K562 (cell line): ENCODE measurements at regions not wholly inside any gene's neighbourhood (a gene's known extent, or its start where the extent isn't known, plus 50 kb on each side); places are given as distances from the start of the nearest gene placed in this dataset.

Experiments used
- ATAC-seq: fragments of 200-7000 bp; cut with Tn5 transposase; 3 replicates; pipeline ENCODE4 v1.9.1; 2020; ENCODE audit warnings: moderate library complexity
- BruUV-seq: library from RNA; stranded (reverse); fragments of 400-500 nt; replicated peaks from 2 replicates; lab custom pipeline; 2021; lab: Mats Ljungman, UMichigan
- CTCF ChIA-PET: fragments of 300-600 bp; formaldehyde crosslinking; extraction: SDS; loops from one replicate; lab custom pipeline; 2021; ENCODE audit warnings: low intra/inter-chr PET ratio; lab: Yijun Ruan, JAX
- POLR2A ChIA-PET: fragments of 300-600, 350-650 bp; sonication (Branson Sonifier 250); formaldehyde crosslinking; extraction: SDS; loops from one replicate; lab custom pipeline; 2021; ENCODE audit warnings: antibody characterized with exemption, inconsistent platforms; lab: Yijun Ruan, JAX
- DNase-seq, 4 experiments: peaks; one replicate each; pipeline versions ENCODE4 v3.0.0 to v3.0.0-alpha.2; 2011 to 2018; ENCODE audit warnings: low spot score in 3 of 4, mixed read lengths in 3 of 4; ENCODE audit errors: extremely low read depth in 1 of 4
- FAIRE-seq: peaks from 2 replicates; lab custom pipeline; 2011; peaks lifted over from hg19 to GRCh38; lab: Jason Lieb, UNC
- H2AFZ ChIP-seq: 2 replicates; pipeline ENCODE4 v1.6.0; 2011; ENCODE audit warnings: low read depth, low read length, control low read depth, inconsistent platforms
- H3K27ac ChIP-seq: fragments of 200-600 bp; 3 replicates; pipeline ENCODE4 v1.8.0; 2011; ENCODE audit warnings: low read depth, mild to moderate bottlenecking, control low read depth, inconsistent platforms, low read length, moderate library complexity, mixed read lengths; ENCODE audit errors: extremely low read depth
- H3K27me3 ChIP-seq, 2 experiments: fragments of 300-600 bp in 1 of 2; 2 replicates in 1 of 2; 3 replicates in 1 of 2; pipeline versions ENCODE4 v1.6.0 to v1.8.0; 2011; ENCODE audit warnings: inconsistent platforms in 2 of 2, low read length in 2 of 2, mild to moderate bottlenecking in 1 of 2, mixed read lengths in 1 of 2, moderate library complexity in 1 of 2; ENCODE audit not compliant: control insufficient read depth in 2 of 2, insufficient read depth in 2 of 2
- H3K36me3 ChIP-seq: fragments of 300-600 bp; 3 replicates; pipeline ENCODE4 v1.8.0; 2011; ENCODE audit warnings: mild to moderate bottlenecking, low read length, inconsistent platforms; ENCODE audit not compliant: control insufficient read depth, insufficient read depth
- H3K4me1 ChIP-seq, 2 experiments: fragments of 200-600 bp in 1 of 2; replicated peaks in 1 of 2; 2 replicates in 1 of 2; 3 replicates in 1 of 2; pipeline versions ENCODE4 v1.5.1 to v1.8.0; 2011; ENCODE audit warnings: inconsistent platforms in 2 of 2, low read length in 2 of 2, mild to moderate bottlenecking in 1 of 2, mixed read lengths in 1 of 2, moderate library complexity in 1 of 2; ENCODE audit not compliant: control insufficient read depth in 2 of 2, insufficient read depth in 2 of 2
- H3K4me2 ChIP-seq: 2 replicates; pipeline ENCODE4 v1.6.1; 2011; ENCODE audit warnings: low read length, control low read depth, inconsistent platforms, mixed read lengths; ENCODE audit not compliant: insufficient read depth
- H3K4me3 ChIP-seq: fragments of 200-600 bp; sonication (generic), shearing (Covaris generic); 2 replicates; pipeline ENCODE4 v1.5.1; 2016; ENCODE audit warnings: control low read depth, inconsistent platforms
- H3K79me2 ChIP-seq: fragments of 200-600 bp; 3 replicates; pipeline ENCODE4 v1.8.0; 2011; ENCODE audit warnings: low read length, inconsistent platforms; ENCODE audit not compliant: control insufficient read depth, insufficient read depth
- H3K9ac ChIP-seq, 2 experiments: 2 replicates each; pipeline versions ENCODE4 v1.6.0 to v1.6.1; 2011; ENCODE audit warnings: low read depth in 2 of 2, low read length in 2 of 2, control low read depth in 1 of 2, inconsistent platforms in 1 of 2, mild to moderate bottlenecking in 1 of 2, mixed read lengths in 1 of 2; ENCODE audit not compliant: insufficient read depth in 1 of 2
- H3K9me1 ChIP-seq: one replicate; pipeline ENCODE4 v1.6.0; 2011; ENCODE audit warnings: inconsistent platforms, mild to moderate bottlenecking, low read length, moderate library complexity; ENCODE audit not compliant: control insufficient read depth, insufficient read depth
- H3K9me3 ChIP-seq: replicated peaks from 2 replicates; pipeline ENCODE4 v1.5.1; 2011; ENCODE audit warnings: low read depth, low read length, inconsistent platforms; ENCODE audit not compliant: control insufficient read depth, insufficient read depth
- H4K20me1 ChIP-seq: replicated peaks from 2 replicates; pipeline ENCODE4 v1.6.1; 2011; ENCODE audit warnings: low read length, inconsistent platforms, mixed read lengths; ENCODE audit not compliant: control insufficient read depth, insufficient read depth
- HINFP ChIP-seq: fragments of 450-650 bp; conservative IDR thresholded peaks from 2 replicates; pipeline ENCODE4 v1.6.1; 2016; ENCODE audit warnings: missing genetic modification characterization, low read depth, mild to moderate bottlenecking, control low read depth, missing compliant biosample characterization
- MAX ChIP-seq: sonication (generic); formaldehyde crosslinking; IDR thresholded peaks from 2 replicates; pipeline ENCODE4 v1.9.0; 2022; ENCODE audit warnings: mild to moderate bottlenecking, missing genetic modification reagents
- NFE2L1 ChIP-seq: fragments of 450-650 bp; IDR thresholded peaks from 2 replicates; pipeline ENCODE4 v1.6.1; 2016; ENCODE audit warnings: missing genetic modification characterization, low read depth, mild to moderate bottlenecking, missing compliant biosample characterization, moderate library complexity, borderline replicate concordance
- RBM34 ChIP-seq: fragments of 200-400 bp; formaldehyde crosslinking; IDR thresholded peaks from 2 replicates; pipeline ENCODE4 v1.6.1; 2018; ENCODE audit warnings: low read length, borderline replicate concordance; ENCODE audit not compliant: insufficient read depth
- RNF219 ChIP-seq: fragments of 250-450 bp; sonication (Bioruptor Pico); IDR thresholded peaks from 2 replicates; pipeline ENCODE4 v1.5.0; 2022; ENCODE audit warnings: mild to moderate bottlenecking
- USF1 ChIP-seq: sonication (generic); formaldehyde crosslinking; IDR thresholded peaks from 2 replicates; pipeline ENCODE4 v1.9.0; 2022; ENCODE audit warnings: mild to moderate bottlenecking, missing genetic modification reagents
- ZNF311 ChIP-seq: fragments of 250-450 bp; sonication (Bioruptor Pico); IDR thresholded peaks from 2 replicates; pipeline ENCODE4 v1.4.0; 2020; ENCODE audit warnings: mild to moderate bottlenecking, moderate library complexity
- WGBS: fragments of 100-300 bp; shearing (Covaris generic); methylation state at CpG from one replicate; pipeline ENCODE4 v1.1.6; 2016; ENCODE audit warnings: low coverage, mixed read lengths; ENCODE audit not compliant: insufficient coverage; ENCODE audit errors: missing lambda C conversion rate; 5-methylcytosine and 5-hydroxymethylcytosine counted together
- in situ Hi-C: fragments of 300-500 bp; cut with MboI; formaldehyde crosslinking; loops from 4 replicates; pipeline ENCODE4 v1.15.0; 2018; ENCODE audit warnings: inconsistent platforms, mixed read lengths
- intact Hi-C: fragments of 100-400 bp; cut with micrococcal nuclease; formaldehyde crosslinking; loops from 2 replicates; pipeline ENCODE4 v1.14.2; 2022
- TF ChIP-seq, protein P1 (sequence below): fragments of 450-650 bp; IDR thresholded peaks from 2 replicates; pipeline ENCODE4 v1.6.1; 2016; ENCODE audit warnings: antibody characterized with exemption
- TF ChIP-seq, protein P2 (sequence below), 2 experiments: fragments of 450-650 bp; IDR thresholded peaks; 2 replicates each; pipeline ENCODE4 v1.6.1; 2018; ENCODE audit warnings: mild to moderate bottlenecking in 2 of 2, low read depth in 1 of 2; ENCODE audit not compliant: partially characterized antibody in 2 of 2

DNA sequence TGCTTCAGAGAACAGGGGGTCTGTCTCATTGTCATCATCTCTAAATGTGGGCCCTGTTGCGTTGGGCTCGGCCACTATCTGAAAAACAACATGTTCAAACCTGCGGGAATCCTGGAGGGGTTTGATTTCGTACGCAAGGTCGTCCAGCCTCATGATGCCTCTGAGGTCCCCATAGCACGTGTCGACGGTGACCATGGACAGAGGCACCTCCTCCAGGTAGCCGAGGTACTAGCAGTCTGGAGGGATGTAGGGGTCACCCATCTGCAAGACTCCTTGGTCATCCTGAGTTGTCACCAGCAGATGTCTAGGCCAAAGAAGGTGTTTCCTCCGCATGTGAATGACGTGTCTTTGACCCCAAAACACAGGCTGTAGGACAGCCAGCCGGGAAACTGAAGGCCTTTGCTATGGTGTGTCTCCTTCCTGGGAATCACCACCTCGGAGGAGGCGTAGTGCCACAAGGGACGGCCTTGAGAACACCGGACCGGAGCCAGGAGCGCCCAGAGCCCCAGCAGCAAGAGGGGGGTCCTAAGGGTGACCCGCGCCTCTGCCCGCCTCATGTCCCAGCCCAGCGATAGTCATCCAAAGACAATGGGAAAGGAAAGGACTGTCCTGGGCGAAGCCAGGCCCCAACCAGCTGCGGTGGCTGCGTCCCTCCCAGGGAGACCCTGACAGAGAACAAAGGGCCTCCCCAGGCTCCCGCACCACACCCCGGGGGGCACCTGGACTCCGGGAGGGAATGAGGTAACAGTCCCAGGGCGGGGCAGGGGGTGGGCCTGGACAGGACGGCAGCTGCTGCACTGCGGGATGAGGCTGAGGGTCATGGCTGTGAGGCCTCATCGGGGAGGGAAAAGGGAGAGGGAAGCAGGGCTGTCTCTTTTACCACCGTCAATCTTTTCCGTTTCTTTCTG is 445.5 kb downstream of the TMEM121 start:
- Histone ChIP-seq H3K27ac (no peak overlapping the region), H3K27me3 (0 out of 5 replicates have a peak, but pooled peaks cover 0 to 3% of the 10 kb centered on the region in 2 experiments), H2AFZ (no peak overlapping the region), H3K9me1 (no peaks in the 10 kb centered on the region), H3K4me1 (no peaks in the 10 kb centered on the region), H3K36me3 (no peaks in the 10 kb centered on the region), H3K9me3 (no peaks in the 10 kb centered on the region), H3K4me3 (no peak overlapping the region), H3K9ac (no peak overlapping the region), H3K4me2 (no peak overlapping the region), H3K79me2 (no peaks in the 10 kb centered on the region), H4K20me1 (0 out of 2 replicates have a peak, but pooled peaks cover 6% of the 10 kb centered on the region)
- intact Hi-C loops, result no loop called here
- FAIRE-seq, result no peak
- ATAC-seq, result no peak
- no TSS peak for BruUV-seq
- in situ Hi-C loops, result no loop called here
- WGBS, result 1% methylated on average over 15 of the region's 35 CpGs
- no peak for DNase-seq
- POLR2A ChIA-PET, result no interaction called here
- CTCF ChIA-PET, result no interaction called here
- TF ChIP-seq RBM34 (no peak), NFE2L1 (tag) (no peak), MAX (CRISPR knock-in tag) (no peak), RNF219 (CRISPR knock-in tag) (no peak), USF1 (CRISPR knock-in tag) (no peak), HINFP (tag) (no peak), ZNF311 (CRISPR knock-in tag) (no peak)
- TF ChIP-seq, protein P1, sequence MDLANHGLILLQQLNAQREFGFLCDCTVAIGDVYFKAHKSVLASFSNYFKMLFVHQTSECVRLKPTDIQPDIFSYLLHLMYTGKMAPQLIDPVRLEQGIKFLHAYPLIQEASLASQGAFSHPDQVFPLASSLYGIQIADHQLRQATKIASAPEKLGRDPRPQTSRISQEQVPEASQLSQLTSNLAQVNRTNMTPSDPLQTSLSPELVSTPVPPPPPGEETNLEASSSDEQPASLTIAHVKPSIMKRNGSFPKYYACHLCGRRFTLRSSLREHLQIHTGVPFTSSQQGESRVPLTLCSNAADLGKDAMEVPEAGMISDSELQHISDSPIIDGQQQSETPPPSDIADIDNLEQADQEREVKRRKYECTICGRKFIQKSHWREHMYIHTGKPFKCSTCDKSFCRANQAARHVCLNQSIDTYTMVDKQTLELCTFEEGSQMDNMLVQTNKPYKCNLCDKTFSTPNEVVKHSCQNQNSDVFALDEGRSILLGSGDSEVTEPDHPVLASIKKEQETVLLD, result no peak
- TF ChIP-seq, protein P2, sequence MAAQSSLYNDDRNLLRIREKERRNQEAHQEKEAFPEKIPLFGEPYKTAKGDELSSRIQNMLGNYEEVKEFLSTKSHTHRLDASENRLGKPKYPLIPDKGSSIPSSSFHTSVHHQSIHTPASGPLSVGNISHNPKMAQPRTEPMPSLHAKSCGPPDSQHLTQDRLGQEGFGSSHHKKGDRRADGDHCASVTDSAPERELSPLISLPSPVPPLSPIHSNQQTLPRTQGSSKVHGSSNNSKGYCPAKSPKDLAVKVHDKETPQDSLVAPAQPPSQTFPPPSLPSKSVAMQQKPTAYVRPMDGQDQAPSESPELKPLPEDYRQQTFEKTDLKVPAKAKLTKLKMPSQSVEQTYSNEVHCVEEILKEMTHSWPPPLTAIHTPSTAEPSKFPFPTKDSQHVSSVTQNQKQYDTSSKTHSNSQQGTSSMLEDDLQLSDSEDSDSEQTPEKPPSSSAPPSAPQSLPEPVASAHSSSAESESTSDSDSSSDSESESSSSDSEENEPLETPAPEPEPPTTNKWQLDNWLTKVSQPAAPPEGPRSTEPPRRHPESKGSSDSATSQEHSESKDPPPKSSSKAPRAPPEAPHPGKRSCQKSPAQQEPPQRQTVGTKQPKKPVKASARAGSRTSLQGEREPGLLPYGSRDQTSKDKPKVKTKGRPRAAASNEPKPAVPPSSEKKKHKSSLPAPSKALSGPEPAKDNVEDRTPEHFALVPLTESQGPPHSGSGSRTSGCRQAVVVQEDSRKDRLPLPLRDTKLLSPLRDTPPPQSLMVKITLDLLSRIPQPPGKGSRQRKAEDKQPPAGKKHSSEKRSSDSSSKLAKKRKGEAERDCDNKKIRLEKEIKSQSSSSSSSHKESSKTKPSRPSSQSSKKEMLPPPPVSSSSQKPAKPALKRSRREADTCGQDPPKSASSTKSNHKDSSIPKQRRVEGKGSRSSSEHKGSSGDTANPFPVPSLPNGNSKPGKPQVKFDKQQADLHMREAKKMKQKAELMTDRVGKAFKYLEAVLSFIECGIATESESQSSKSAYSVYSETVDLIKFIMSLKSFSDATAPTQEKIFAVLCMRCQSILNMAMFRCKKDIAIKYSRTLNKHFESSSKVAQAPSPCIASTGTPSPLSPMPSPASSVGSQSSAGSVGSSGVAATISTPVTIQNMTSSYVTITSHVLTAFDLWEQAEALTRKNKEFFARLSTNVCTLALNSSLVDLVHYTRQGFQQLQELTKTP (IDR thresholded peaks at IDR 0.05; ENCODE audit: low read depth in 1 of 2, partially characterized antibody in 2 of 2), result no peak
